ENCODE measurements at regions not wholly inside any gene's neighbourhood (a gene's known extent, or its start where the extent isn't known, plus 50 kb on each side); places are given as distances from the start of the nearest gene placed in this dataset.
"Not testable (repeated sequence)": the region's sequence is repeated elsewhere in the genome, so short reads cannot be mapped to it uniquely, and the experiment has no call there.

GRCh38 chr11:25159341-25159740 is 662.5 kb downstream of the LUZP2 start:
- peak; percentile 5 for DNase-seq (ENCODE audit: low read depth)

DNA sequence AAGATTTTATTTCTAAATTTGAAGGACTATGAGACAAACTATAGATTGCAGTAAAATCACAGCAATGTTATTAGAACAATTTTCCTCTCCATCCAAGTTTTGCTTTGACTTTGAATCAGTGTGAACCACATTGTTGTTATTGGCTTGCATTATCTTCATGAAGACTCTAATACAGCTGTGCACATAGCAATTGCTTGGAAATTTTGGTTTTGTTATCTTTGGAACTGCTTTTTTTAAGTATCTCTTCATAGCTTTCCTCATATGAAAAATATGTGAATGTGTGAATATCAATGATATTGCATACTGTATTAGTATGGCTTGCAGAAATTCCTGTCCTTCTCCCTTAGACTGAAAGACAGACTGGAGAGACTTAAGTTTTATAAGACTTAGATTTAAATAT is 666.6 kb downstream of the LUZP2 start:
- peak; percentile 13 for DNase-seq (ENCODE audit: low read depth)

- no peak for DNase-seq (ENCODE audit: low read depth)
These were observed 683.3 kb downstream of the LUZP2 start for GRCh38 chr11:25180187-25180586.

GRCh38 chr11:25183411-25183810 is 686.6 kb downstream of the LUZP2 start:
- DNase-seq (ENCODE audit: low read depth) = no peak

- DNase-seq (ENCODE audit: low read depth) = no peak
These were observed 700.7 kb downstream of the LUZP2 start for GRCh38 chr11:25197515-25197914.

DNA sequence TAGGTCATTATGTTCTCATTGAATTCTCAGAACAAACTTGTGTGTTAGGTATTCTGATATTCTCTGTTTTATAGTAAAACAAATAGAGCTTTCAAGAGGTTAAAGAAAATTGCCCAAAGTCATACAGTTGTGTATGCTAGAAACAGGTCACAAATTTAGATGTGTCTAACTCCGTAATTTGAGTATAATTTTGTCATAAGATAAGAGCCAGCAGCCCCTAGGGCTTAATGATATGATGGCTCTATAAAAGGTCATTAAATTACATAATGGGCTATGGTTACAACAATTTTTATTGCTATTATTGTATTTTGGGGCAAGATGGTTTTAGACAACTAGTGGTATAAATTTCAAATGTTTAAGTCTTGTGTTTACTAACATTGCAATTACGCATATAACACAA is 701.9 kb downstream of the LUZP2 start:
- DNase-seq (ENCODE audit: low read depth) = no peak

GRCh38 chr11:25200925-25201324 is 704.1 kb downstream of the LUZP2 start:
- DNase-seq (ENCODE audit: low read depth) = no peak

- no peak for DNase-seq (ENCODE audit: low read depth)
These were observed 709.9 kb downstream of the LUZP2 start for GRCh38 chr11:25206762-25207161.

- DNase-seq (ENCODE audit: low read depth) = no peak
These were observed 714.9 kb downstream of the LUZP2 start for GRCh38 chr11:25211635-25212254.

DNA sequence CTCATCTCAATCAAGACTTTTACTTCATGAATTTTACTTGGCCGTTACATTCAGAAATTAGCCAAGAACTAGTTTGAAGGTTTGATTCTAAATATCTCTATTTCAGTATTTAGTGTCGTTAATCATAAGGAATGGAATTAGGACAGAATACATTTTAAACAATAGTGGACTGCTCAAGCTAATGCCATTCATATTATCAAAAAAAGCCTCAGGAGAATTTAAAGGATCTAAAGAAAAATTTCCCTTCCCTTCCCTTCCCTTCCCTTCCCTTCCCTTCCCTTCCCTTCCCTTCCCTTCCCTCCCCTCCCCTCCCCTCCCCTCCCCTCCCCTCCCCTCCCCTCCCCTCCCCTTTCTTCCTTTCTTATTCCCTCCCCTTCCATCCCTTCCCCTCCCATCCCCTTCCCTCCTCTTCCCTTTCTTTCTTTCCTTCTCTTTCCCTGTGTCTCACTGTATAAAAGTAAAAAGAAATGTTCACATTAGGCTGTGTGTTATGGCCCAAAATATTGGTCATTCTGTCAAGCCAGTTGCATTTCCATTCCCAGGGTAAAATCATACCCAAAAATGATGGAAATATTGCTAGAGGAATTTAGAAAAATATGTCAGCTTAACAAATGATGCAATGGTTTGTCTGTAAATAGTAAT is 717.8 kb downstream of the LUZP2 start:
- DNase-seq (ENCODE audit: low read depth) = no peak

- no peak for DNase-seq (ENCODE audit: low read depth)
These were observed 721.2 kb downstream of the LUZP2 start for GRCh38 chr11:25218036-25218435.

DNA sequence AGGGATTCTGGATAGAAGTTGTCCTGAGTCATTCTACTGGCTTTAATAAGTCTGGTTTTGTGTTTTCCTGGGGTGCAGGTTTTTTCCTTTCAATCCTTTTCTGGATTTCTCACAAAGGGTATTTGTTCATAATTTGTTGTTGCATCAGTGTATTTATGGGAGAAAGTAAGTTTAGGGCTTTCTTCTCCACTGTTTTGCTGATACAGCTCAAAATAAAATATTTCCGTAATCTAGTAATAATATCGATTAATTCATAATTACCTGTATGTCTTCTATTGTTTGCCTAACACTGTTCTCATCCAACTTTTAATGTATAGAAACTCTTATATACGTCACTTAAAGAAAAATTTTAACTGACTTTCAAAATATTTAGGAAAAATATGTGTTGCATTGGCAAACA is 728.2 kb downstream of the LUZP2 start:
- DNase-seq (ENCODE audit: low read depth) = no peak

GRCh38 chr11:25242928-25243327 is 746.1 kb downstream of the LUZP2 start:
- no peak for DNase-seq (ENCODE audit: low read depth)

GRCh38 chr11:25244126-25244525 is 747.3 kb downstream of the LUZP2 start:
- no peak for DNase-seq (ENCODE audit: low read depth)

GRCh38 chr11:25247336-25247735 is 750.5 kb downstream of the LUZP2 start:
- no peak for DNase-seq (ENCODE audit: low read depth)

DNA sequence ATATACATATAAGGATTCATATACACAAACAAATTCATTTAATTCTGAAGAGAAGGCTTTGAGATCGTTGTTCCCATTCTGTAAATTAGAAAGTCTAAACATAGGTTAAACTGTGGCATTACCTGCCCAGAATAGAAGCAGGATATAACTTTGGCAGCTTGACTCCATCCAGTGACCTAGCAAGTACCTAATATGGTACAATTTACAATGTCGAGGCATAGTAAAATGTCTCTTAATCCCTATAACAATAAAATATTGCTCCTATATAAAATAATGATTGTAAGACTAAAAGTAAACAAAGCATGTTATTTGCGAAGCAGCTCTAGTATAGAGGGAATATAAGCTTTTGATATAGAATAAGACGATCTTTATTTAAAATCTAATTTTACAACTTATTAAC is 756.0 kb downstream of the LUZP2 start:
- no peak for DNase-seq (ENCODE audit: low read depth)

GRCh38 chr11:25263861-25264260 is 767.0 kb downstream of the LUZP2 start:
- not testable (repeated sequence) for DNase-seq (ENCODE audit: low read depth)

GRCh38 chr11:25271301-25271700 is 774.4 kb downstream of the LUZP2 start:
- no peak for DNase-seq (ENCODE audit: low read depth)

DNA sequence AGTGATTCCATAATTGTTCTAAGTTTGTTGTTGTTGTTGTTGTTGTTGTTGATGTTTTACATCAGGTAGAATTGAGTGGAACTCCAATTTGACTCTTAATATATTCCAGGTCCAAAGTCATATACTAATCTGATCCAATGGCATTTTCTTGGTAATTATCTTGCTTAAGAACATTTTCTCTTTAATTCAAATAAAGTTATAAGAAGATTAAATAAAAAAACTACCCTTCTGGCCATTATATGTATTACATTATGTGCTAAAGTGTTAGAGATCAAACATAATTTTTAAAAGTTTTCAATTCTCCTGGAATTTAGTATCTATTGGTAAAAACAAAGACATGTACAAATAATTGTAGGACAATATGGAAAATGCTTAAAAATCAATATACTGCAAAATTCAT is 775.4 kb downstream of the LUZP2 start:
- no peak for DNase-seq (ENCODE audit: low read depth)

DNA sequence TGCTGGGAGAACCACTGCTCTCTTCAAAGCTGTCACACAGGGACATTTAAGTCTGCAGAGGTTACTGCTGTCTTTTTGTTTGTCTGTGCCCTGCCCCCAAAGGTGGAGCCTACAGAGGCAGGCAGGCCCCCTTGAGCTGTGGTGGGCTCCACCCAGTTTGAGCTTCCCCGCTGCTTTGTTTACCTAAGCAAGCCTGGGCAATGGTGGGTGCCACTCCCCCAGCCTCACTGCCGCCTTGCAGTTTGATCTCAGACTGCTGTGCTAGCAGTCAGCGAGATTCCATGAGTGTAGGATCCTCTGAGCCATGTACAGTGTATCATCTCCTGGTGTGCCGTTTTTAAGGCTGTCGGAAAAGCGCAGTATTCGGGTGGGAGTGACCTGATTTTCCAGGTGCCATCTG is 784.0 kb downstream of the LUZP2 start:
- not testable (repeated sequence) for DNase-seq (ENCODE audit: low read depth)

DNA sequence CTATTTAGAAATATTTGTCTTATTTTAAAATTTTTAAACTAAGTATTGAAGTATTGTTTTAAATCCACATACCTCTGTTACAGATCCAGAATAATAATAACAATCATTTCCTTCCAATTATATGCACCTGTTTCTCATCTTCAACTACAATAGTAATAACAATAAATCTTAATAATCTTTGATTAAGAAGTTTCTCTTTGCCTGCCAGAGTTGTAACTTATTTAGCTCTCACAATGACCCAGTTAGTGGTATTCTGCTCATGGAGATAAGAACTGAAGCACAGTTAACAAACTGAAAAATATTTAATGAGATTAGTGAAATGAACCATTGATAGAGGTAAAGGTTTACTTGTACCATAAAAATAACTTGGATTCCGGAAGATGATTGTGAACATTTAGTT is 796.3 kb downstream of the LUZP2 start:
- DNase-seq (ENCODE audit: low read depth) = no peak

DNA sequence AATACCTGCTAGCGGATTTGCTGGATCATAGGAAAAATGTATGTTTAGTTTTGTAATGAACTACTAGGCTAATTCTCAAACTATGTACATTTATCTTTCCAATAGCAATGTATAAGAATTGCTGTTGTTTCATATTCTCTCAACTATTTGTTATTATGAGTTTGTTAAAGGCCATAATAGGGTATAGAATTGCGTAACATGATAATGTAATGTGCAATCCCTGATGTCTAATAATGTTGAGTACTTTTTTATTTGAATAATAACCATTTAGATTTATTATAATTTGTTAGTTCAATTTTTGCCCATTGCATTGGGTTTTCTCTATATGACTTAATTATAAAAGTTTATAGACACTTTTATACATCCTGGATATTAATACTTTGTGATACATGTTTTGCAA is 801.6 kb downstream of the LUZP2 start:
- no peak for DNase-seq (ENCODE audit: low read depth)

- DNase-seq (ENCODE audit: low read depth) = no peak
These were observed 813.0 kb downstream of the LUZP2 start for GRCh38 chr11:25309818-25310217.

- DNase-seq (ENCODE audit: low read depth) = no peak
These were observed 820.4 kb downstream of the LUZP2 start for GRCh38 chr11:25317216-25317615.

All from fibroblast of the conjunctiva (primary cell).